ENCODE measurements at regions not wholly inside any gene's neighbourhood (a gene's known extent, or its start where the extent isn't known, plus 50 kb on each side); places are given as distances from the start of the nearest gene placed in this dataset.

DNA sequence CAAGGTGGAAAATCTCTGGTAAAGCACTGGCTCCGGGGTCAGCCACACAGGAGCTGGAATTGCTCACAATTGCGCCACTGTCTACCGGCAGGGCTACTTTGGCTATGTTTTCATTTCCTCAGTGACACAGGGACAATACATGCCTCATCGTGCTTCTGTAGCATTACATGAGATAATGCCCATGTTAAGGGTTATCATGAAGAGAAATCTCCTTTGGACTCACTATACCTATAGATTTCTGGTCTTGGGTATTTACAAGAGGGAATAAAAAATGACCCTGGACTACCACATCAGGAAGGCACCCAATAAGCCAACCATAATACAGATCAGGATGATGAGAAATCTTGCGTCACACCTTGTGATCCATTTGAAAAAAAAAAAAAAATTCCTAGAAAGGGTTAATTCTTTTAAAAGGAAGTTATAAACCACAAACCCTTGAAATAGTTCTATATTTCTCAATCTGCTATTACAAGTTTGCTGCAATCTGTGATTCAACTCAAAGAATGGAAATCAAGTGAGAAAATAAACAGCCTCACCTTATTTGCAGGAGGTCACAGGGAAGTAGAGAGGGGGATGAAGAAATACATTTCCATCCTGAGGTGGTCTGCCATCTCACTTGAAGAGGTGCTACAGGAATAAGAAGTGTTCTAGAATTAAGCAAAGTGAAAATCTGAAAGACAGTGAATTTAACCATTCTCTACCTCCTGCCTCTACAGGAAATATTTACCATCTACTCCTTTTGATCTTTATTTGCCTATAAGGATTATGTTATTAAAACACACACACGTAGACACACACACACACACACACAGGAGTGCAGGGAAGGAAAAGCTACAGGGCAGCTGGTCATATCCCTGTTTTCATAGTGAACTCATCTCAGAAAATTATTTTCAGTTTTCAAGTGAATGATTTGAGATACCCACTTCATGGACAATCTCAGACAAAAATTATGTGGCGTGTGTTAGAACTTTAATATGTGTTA, 231.3 kb upstream of the CELF2 start:
- TF ChIP-seq ZNF274 (IDR thresholded peaks at IDR 0.05; ENCODE audit: low read depth, low read length), result no peak
- H3K4me3 ChIP-seq (ENCODE audit: low read length), result no peak overlapping the region

DNA sequence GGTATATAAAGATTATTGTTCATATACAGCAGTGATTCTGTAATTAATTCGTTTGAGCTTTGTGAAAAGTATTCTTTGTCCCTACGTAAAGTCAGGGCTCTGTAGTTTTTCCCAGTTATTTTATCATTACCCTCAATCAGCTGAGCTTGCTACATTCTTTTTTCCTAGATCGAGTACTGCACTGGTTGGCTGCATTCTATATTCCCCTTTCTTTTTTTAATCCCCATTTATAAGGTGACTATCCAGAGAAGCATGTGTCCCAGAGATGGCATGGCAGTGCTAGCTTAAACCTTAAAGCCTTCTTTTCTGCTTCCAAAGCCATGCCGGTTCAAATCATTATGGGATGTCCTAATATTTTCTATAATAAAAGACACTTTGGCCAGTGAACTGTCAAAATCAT, 230.1 kb upstream of the CELF2 start:
- no peak for TF ChIP-seq ZNF274 (IDR thresholded peaks at IDR 0.05; ENCODE audit: low read depth, low read length)
- H3K4me3 ChIP-seq (ENCODE audit: low read length), result no peak overlapping the region

DNA sequence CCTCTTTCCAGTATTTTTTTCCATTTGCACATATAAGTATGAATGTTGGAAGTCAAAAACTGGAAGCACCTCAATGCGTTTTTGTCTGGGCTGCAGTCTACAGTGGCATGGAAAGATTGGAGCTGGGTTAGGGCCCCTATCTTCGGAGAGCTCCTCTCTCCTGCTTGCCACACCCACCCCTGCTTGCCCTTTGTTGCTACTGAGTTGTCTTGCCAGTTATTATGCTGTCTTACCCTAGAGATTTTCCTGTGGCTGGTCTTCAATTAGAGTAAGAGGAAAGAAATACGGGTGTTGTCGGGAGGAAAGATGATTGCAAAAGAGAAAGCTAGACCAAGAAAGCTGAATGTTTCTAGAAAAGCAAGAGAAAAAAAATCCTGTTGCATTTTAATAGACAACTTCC, 228.9 kb upstream of the CELF2 start:
- no peak overlapping the region for H3K4me3 ChIP-seq (ENCODE audit: low read length)
- no peak for TF ChIP-seq ZNF274 (IDR thresholded peaks at IDR 0.05; ENCODE audit: low read depth, low read length)

DNA sequence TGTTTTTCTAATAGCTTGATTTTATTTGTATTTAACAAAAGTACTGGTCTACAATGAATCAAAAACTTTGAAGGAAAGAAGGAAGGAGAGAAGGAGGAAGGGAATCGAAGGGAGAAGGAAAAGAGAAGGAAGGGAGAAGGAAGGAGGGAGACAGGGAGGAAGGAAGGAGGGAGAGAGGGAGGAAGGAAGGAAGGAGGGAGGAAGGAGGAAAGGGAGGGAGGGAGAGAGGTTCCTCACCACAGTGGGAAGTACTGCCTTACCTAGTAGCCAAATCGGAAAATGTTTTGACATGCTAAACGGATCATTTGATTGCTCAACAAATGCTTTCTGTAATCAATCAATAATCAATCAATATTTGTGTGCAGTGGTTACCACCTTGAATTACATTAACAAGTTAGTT, 225.8 kb upstream of the CELF2 start:
- H3K4me3 ChIP-seq (ENCODE audit: low read length), result no peak overlapping the region
- no peak for TF ChIP-seq ZNF274 (IDR thresholded peaks at IDR 0.05; ENCODE audit: low read depth, low read length)

DNA sequence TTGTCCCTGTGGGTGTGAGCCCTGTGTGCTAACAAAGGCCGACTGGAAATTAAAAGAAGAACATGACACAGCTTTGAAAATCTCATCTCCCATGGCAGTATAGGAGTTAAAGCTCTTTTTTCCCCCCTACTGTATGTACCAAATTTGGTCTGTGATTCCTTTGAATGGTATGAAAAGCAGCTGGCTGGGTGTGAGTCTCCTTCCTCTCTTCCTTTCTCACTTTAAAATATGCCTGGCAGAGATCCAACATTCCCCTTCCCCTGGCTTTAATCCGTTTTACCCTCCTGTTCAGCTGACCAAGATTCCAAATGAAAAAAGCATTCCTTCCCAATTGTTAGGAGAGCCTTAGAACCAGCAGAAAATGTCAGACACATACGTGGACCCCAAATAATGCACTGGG, 225.0 kb upstream of the CELF2 start:
- no peak overlapping the region for H3K4me3 ChIP-seq (ENCODE audit: low read length)
- TF ChIP-seq ZNF274 (IDR thresholded peaks at IDR 0.05; ENCODE audit: low read depth, low read length), result no peak

DNA sequence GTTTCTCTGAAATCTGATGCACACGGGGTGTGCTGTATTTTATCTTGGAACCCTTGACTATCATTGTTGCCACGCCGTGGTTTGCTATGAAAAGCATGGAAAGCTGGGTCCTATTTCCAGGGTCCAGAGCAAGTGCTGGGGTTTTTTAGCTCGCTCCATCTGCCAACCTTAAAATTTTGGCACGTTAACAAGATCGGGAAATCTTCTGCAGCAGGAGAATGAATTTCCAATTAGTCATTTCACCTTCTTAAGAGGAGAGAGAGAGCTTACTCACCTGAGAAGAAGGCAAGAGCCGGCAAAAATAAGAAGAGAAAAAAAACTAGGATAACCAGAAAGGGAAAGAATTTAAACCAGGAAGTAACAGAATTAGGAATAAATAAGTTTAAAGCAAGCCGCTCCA, 223.6 kb upstream of the CELF2 start:
- no peak overlapping the region for H3K4me3 ChIP-seq (ENCODE audit: low read length)
- TF ChIP-seq ZNF274 (IDR thresholded peaks at IDR 0.05; ENCODE audit: low read depth, low read length), result no peak

DNA sequence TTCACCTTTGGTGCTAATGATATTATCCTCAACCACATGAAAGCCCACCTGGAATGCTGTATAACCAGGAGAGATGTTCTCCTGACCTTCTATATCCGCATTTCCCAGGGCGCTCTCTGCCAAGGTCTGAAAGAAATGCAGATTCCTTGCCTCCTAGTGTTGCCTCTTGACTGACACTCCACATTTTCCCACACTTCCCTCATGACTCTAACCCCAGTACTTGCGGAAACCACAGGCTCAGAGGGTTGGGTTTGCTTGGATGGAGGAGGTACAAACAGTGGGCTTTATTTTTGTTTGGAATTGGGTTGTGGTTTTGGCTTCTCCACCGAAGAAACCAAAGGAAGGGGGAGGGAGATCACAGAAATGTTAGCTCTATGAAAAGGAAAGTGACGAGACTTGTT, 222.9 kb upstream of the CELF2 start:
- TF ChIP-seq ZNF274 (IDR thresholded peaks at IDR 0.05; ENCODE audit: low read depth, low read length), result no peak
- H3K4me3 ChIP-seq (ENCODE audit: low read length), result no peak overlapping the region

DNA sequence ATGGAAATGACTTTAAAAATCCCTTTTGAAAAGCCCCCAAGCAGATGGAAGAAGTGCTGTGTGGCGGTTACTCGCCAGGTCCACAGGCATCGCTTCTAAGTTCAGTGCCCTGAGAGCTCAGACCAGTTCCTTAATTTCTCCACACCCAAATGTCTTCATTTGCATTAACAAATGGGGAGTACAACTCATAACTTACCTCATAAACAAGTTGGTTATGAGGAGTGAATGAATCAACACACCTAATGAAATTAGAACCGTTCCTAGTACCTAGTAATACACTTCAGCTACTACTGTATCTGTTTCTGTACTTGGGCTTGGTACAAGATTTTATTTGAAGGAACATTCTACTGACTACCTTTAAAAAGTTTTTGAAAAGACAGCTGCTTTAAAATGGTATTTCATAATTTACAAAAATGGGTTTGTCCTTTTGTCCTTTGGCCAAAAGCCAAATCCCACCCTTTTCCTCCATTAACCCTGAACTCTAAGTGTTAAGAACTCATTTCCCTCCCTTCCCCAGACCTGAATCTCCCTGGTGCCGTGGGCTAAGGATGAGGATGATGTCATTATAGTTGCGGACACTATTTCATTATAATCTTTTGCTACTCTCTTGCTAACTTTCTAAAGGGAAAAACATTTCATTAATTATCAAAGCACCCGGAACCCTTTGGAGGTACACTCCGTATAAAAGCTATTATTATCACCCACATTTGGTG, 221.5 kb upstream of the CELF2 start:
- H3K4me3 ChIP-seq (ENCODE audit: low read length), result no peak overlapping the region
- no peak for TF ChIP-seq ZNF274 (IDR thresholded peaks at IDR 0.05; ENCODE audit: low read depth, low read length)

DNA sequence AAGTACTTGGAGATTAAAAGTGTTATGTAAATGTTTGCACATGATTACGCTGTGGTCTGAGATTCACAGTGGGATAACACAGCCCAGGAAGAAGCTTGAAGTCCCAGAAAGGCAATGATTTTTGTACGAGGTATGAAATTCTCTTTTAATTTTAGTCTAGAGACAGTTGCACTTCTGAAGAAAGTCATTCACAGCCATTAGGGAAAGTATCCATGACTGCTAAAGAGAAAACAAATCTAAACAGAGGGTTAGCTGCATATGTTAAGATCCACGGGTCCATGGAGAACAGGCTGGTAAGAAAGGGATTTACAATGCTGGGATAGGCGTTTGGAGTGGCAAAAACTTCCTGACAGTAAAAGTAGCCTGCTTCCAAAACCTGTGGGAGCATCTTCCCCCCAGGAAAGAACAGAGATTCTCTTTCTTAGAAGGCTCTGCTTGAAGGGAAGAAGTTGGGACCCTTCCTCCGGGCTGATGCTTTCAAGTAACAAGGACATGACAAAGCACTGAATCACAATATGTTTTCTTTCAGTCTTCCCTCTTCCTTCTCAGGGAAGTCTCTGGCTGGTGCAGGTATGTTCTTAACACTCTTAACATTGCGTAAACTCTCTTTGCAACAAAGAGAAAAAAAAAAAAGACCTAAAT, 220.8 kb upstream of the CELF2 start:
- no peak for TF ChIP-seq ZNF274 (IDR thresholded peaks at IDR 0.05; ENCODE audit: low read depth, low read length)
- no peak overlapping the region for H3K4me3 ChIP-seq (ENCODE audit: low read length)

DNA sequence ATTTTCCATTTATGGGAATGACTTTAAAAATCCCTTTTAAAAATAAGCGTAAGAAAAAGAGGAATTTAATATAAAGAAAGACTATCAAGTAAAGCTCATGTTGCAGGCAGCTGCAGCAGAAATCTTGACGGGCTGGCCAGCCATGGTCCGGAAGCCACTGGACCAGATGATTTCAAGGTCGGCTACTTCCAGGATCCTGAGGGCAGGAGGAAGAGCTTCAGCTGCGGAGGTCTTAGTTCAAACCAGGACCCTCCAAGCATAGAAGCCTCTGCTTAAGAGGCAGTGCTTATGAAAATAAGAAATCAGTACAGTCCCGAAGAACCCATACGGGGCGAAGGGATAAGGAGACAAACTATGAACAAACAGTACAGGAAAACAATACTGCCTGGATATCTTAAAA, 220.2 kb upstream of the CELF2 start:
- no peak overlapping the region for H3K4me3 ChIP-seq (ENCODE audit: low read length)
- TF ChIP-seq ZNF274 (IDR thresholded peaks at IDR 0.05; ENCODE audit: low read depth, low read length), result no peak

DNA sequence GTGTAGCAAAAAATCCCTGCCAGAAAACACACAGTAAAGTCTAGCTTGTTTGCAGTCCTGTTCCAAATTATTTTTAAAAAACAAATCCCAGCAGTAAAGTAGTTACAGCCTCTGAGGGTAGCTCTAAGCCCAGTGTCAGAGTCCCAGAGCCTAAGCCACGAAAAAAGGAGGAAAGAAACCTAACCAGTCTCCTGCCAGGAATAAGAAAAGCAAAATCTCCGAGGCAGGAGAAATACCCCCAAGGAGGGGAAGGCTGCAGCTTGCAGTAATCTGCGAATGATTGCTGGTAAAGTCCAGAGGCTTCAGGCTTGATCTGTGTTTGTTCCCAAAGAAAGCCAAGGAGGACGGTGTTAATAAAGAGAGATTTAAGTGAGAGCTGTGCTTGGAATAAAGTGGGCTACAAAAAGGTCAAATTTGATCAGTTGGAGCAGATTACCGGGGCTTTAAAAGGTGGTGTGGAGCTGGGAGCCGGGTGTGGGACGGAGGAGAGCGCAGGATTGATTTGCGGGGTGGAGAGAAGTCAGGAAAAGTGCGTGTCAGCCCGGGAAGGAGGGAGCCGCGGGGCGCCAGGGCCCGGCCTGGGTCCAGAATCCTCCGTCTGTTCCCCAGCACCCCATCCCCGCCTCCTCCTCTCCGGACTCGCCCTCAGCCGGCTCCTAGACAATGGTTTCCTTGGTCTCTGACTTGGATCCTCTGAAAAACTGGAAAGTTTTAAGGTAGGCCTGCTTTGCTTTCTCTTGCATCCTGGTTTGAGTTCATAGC, 219.4 kb upstream of the CELF2 start:
- TF ChIP-seq ZNF274 (IDR thresholded peaks at IDR 0.05; ENCODE audit: low read depth, low read length), result no peak
- H3K4me3 ChIP-seq (ENCODE audit: low read length), result no peak overlapping the region

DNA sequence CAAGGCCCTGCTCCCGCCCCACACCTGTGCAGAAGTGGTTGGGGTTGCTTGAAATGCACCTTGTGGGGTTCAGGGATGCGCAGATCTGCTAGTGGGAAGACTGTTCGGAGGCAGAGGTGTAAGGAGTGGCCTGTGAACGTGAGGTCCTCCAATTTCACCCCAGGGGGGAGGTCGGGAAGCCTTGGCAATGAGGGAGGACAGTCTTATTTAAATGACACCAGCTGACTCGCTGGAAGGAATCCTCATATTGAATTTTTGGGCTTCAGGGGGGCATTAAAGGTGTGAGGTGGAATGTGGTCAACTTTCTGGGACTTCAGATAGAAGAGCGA, 218.8 kb upstream of the CELF2 start:
- no peak overlapping the region for H3K4me3 ChIP-seq (ENCODE audit: low read length)
- TF ChIP-seq ZNF274 (IDR thresholded peaks at IDR 0.05; ENCODE audit: low read depth, low read length), result no peak

DNA sequence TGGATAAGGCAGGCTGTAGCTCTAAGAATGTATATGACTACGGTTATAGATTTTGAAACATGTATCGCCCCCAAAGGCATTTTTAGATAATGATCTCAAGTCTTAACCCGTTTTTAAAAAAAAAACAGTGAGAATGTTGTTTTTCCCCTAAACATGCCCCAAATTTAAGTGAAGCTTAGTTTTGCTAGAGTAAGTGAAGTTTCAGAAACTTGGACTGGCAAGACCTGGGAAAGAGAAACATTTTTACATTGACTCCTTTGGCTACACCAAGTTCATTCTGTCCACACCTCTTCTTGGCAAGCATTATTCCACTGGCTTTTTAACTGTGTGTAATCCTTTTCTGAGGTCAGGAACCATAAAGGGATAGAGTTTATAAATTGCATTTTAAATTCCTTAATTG, 216.7 kb upstream of the CELF2 start:
- no peak for TF ChIP-seq ZNF274 (IDR thresholded peaks at IDR 0.05; ENCODE audit: low read depth, low read length)
- no peak overlapping the region for H3K4me3 ChIP-seq (ENCODE audit: low read length)

DNA sequence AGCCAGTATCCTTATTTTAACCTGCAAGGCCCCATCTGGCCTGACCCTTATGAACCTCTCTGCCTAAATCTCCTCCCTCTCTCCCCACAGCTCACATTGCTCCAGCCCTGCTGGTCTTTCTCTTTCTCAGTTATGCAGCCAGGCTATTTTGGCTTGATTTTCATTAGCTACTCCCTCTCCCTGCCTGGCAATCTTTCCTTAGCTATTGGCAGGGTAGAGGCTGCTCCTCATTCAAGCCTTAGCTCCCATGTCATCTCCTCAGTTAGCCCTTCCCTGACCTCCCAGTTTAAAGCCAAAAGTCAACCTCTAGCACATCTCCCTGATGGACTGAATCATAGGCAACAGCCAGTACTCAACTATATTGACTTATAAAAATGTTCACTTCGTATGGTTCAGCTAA, 214.4 kb upstream of the CELF2 start:
- TF ChIP-seq ZNF274 (IDR thresholded peaks at IDR 0.05; ENCODE audit: low read depth, low read length), result no peak
- H3K4me3 ChIP-seq (ENCODE audit: low read length), result no peak overlapping the region

All from GM08714 (cell line).